ENCODE measurements at regions not wholly inside any gene's neighbourhood (a gene's known extent, or its start where the extent isn't known, plus 50 kb on each side); places are given as distances from the start of the nearest gene placed in this dataset.
"Not testable (repeated sequence)": the region's sequence is repeated elsewhere in the genome, so short reads cannot be mapped to it uniquely, and the experiment has no call there.

GRCh38 chr13:75960538-75960994 is 324.4 kb downstream of the LMO7 start:
- DNase-seq (ENCODE audit: low read depth): no peak
- TF ChIP-seq CTCF (conservative IDR thresholded peaks at IDR 0.05; ENCODE audit: low read length): no peak
- H3K4me3 ChIP-seq (ENCODE audit: low read length): no peak overlapping the region

GRCh38 chr13:75959861-75960481 is 323.8 kb downstream of the LMO7 start:
- no peak for DNase-seq (ENCODE audit: low read depth)
- no peak for TF ChIP-seq CTCF (conservative IDR thresholded peaks at IDR 0.05; ENCODE audit: low read length)
- no peak overlapping the region for H3K4me3 ChIP-seq (ENCODE audit: low read length)

- not testable (repeated sequence) for H3K4me3 ChIP-seq (ENCODE audit: low read length); DNase-seq (ENCODE audit: low read depth)
Observed at GRCh38 chr13:75953589-75953988, 317.5 kb downstream of the LMO7 start.

GRCh38 chr13:75947448-75947847 is 311.3 kb downstream of the LMO7 start:
- DNase-seq (ENCODE audit: low read depth): no peak
- no peak overlapping the region for H3K4me3 ChIP-seq (ENCODE audit: low read length)
- no peak for TF ChIP-seq CTCF (conservative IDR thresholded peaks at IDR 0.05; ENCODE audit: low read length)

GRCh38 chr13:75946536-75947284 is 310.6 kb downstream of the LMO7 start:
- H3K4me3 ChIP-seq (ENCODE audit: low read length): no peak overlapping the region
- no peak for TF ChIP-seq CTCF (conservative IDR thresholded peaks at IDR 0.05; ENCODE audit: low read length)
- no peak for DNase-seq (ENCODE audit: low read depth)

- no peak for TF ChIP-seq CTCF (conservative IDR thresholded peaks at IDR 0.05; ENCODE audit: low read length)
- no peak for DNase-seq (ENCODE audit: low read depth)
- no peak overlapping the region for H3K4me3 ChIP-seq (ENCODE audit: low read length)
Observed at GRCh38 chr13:75945841-75946482, 309.8 kb downstream of the LMO7 start.

GRCh38 chr13:75938811-75939560 is 302.9 kb downstream of the LMO7 start:
- H3K4me3 ChIP-seq (ENCODE audit: low read length): no peak overlapping the region
- no peak for TF ChIP-seq CTCF (conservative IDR thresholded peaks at IDR 0.05; ENCODE audit: low read length)
- DNase-seq (ENCODE audit: low read depth): no peak

Measured in AG10803 (cell line).